GM18873 (cell line): ENCODE measurements at regions not wholly inside any gene's neighbourhood (a gene's known extent, or its start where the extent isn't known, plus 50 kb on each side); places are given as distances from the start of the nearest gene placed in this dataset.

Experiments used
- ATAC-seq: cut with Tn5 transposase; IDR thresholded peaks from one replicate; pipeline ENCODE4 v1.9.1; 2021; ENCODE audit warnings: mild to moderate bottlenecking, moderate library complexity, moderate number of reproducible peaks; ENCODE audit not compliant: unreplicated experiment, low FRiP score

- ATAC-seq = no peak
These were observed 116.8 kb upstream of the TNFAIP3 start for GRCh38 chr6:137750297-137750696.

- ATAC-seq = no peak
These were observed 115.1 kb upstream of the TNFAIP3 start for GRCh38 chr6:137751768-137752560.

- no peak for ATAC-seq
These were observed 112.7 kb upstream of the TNFAIP3 start for GRCh38 chr6:137754366-137754765.

GRCh38 chr6:137754866-137755265 is 112.2 kb upstream of the TNFAIP3 start:
- no peak for ATAC-seq

GRCh38 chr6:137755284-137755683 is 111.8 kb upstream of the TNFAIP3 start:
- ATAC-seq = no peak

GRCh38 chr6:137756788-137757187 is 110.3 kb upstream of the TNFAIP3 start:
- no peak for ATAC-seq

GRCh38 chr6:137758661-137759060 is 108.4 kb upstream of the TNFAIP3 start:
- ATAC-seq = no peak

- ATAC-seq = no peak
These were observed 107.4 kb upstream of the TNFAIP3 start for GRCh38 chr6:137759624-137760023.

GRCh38 chr6:137761072-137761471 is 106.0 kb upstream of the TNFAIP3 start:
- no peak for ATAC-seq

GRCh38 chr6:137761487-137761886 is 105.6 kb upstream of the TNFAIP3 start:
- no peak for ATAC-seq

GRCh38 chr6:137762168-137763090 is 104.6 kb upstream of the TNFAIP3 start:
- ATAC-seq = no peak

- no peak for ATAC-seq
These were observed 103.6 kb upstream of the TNFAIP3 start for GRCh38 chr6:137763436-137763835.

GRCh38 chr6:137763886-137764285 is 103.2 kb upstream of the TNFAIP3 start:
- no peak for ATAC-seq

- ATAC-seq = no peak
These were observed 102.6 kb upstream of the TNFAIP3 start for GRCh38 chr6:137764464-137764863.

GRCh38 chr6:137765059-137765458 is 102.0 kb upstream of the TNFAIP3 start:
- no peak for ATAC-seq

- ATAC-seq = no peak
These were observed 100.3 kb upstream of the TNFAIP3 start for GRCh38 chr6:137766596-137767370.

- no peak for ATAC-seq
These were observed 99.6 kb upstream of the TNFAIP3 start for GRCh38 chr6:137767465-137767864.

- peak; percentile 73 for ATAC-seq
These were observed 99.0 kb upstream of the TNFAIP3 start for GRCh38 chr6:137767911-137768690.

- ATAC-seq = no peak
These were observed 98.1 kb upstream of the TNFAIP3 start for GRCh38 chr6:137768935-137769334.

- no peak for ATAC-seq
These were observed 97.2 kb upstream of the TNFAIP3 start for GRCh38 chr6:137769797-137770362.
